ENCODE measurements at regions not wholly inside any gene's neighbourhood (a gene's known extent, or its start where the extent isn't known, plus 50 kb on each side); places are given as distances from the start of the nearest gene placed in this dataset.

- FAIRE-seq (no peak), DNase-seq (no peak), ATAC-seq (no peak)
- Histone ChIP-seq H3K4me1 (no peaks in the 10 kb centered on the region), H3K36me3 (no peaks in the 10 kb centered on the region), H3K27me3 (no peaks in the 10 kb centered on the region), H3K27ac (no peak overlapping the region), H3K9me3 (no peaks in the 10 kb centered on the region), H3K4me3 (no peak overlapping the region)
- TF ChIP-seq CTCF (IDR thresholded peaks at IDR 0.05), result no peak
- 73 to 79% methylated on average over 2 of the region's 2 CpGs for whole genome bisulfite sequencing, 2 donors
- intact Hi-C loops (cut with DNase I), result no loop called here
These were observed 346.2 kb upstream of the PRICKLE1 start for GRCh38 chr12:42935756-42936155.

DNA sequence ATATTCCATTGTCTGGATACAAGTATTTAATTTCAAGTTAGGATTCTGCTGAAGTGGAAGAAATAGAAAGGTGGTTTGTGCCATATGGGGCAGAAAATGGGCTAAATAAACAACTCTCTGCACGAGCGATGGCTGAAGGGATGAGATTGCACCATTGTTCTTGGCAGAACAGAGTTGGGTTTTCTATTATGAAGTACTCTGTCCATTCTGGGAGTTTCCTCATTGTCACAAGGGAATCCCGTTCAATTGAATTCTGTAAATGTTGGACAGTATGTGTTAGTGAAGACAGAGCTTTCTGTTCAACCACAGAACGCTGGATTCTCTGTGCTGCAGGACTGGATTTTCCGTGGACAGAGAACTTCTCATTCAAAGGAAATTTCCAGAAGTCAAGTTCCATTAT, 345.5 kb upstream of the PRICKLE1 start:
- Histone ChIP-seq H3K36me3 (no peaks in the 10 kb centered on the region), H3K9me3 (no peaks in the 10 kb centered on the region), H3K4me1 (no peaks in the 10 kb centered on the region), H3K27ac (no peak overlapping the region), H3K4me3 (no peak overlapping the region), H3K27me3 (no peaks in the 10 kb centered on the region)
- no peak for FAIRE-seq
- ATAC-seq, result no peak
- DNase-seq, result no peak
- WGBS, 2 donors, result 78 to 81% methylated on average over 5 of the region's 5 CpGs
- intact Hi-C loops (cut with DNase I), result no loop called here
- TF ChIP-seq CTCF (IDR thresholded peaks at IDR 0.05), result no peak

GRCh38 chr12:42933461-42934081, 344.0 kb upstream of the PRICKLE1 start:
- intact Hi-C loops (cut with DNase I), result no loop called here
- DNase-seq (no peak), FAIRE-seq (no peak), ATAC-seq (no peak)
- Histone ChIP-seq H3K27ac (no peak overlapping the region), H3K9me3 (no peaks in the 10 kb centered on the region), H3K27me3 (no peaks in the 10 kb centered on the region), H3K4me1 (no peaks in the 10 kb centered on the region), H3K4me3 (no peak overlapping the region), H3K36me3 (no peaks in the 10 kb centered on the region)
- TF ChIP-seq CTCF (IDR thresholded peaks at IDR 0.05), result no peak
- 60 to 64% methylated on average over 6 of the region's 6 CpGs for WGBS, 2 donors

GRCh38 chr12:42932936-42933335, 343.4 kb upstream of the PRICKLE1 start:
- Histone ChIP-seq H3K27me3 (no peaks in the 10 kb centered on the region), H3K4me3 (no peak overlapping the region), H3K27ac (no peak overlapping the region), H3K9me3 (no peaks in the 10 kb centered on the region), H3K36me3 (no peaks in the 10 kb centered on the region), H3K4me1 (no peaks in the 10 kb centered on the region)
- WGBS, 2 donors, result 77 to 81% methylated on average over 5 of the region's 5 CpGs
- TF ChIP-seq CTCF (IDR thresholded peaks at IDR 0.05), result no peak
- no peak for ATAC-seq
- intact Hi-C loops (cut with DNase I), result no loop called here
- DNase-seq, result no peak
- FAIRE-seq, result no peak

DNA sequence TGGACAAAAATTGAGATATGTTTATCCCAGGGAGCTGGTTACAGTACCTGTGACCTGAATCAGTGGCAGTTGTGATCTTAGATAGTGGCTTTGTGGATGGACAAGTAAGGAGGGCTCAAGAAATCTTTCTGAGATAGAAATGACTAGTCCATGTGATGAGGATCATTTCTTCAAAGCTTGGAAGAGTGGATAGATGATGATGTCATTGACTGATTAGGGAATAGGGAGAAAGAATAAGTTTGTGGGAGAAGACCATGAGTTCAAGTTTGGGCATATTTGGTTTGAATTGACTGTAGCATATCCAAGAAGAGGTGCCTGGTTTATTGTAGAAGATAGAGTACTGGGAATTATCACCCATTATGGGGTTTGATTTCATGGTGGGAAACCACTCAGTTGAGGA, 336.7 kb upstream of the PRICKLE1 start:
- no peak for DNase-seq
- no peak for TF ChIP-seq CTCF (IDR thresholded peaks at IDR 0.05)
- Histone ChIP-seq H3K9me3 (no peaks in the 10 kb centered on the region), H3K27ac (no peak overlapping the region), H3K4me3 (no peak overlapping the region), H3K36me3 (no peaks in the 10 kb centered on the region), H3K27me3 (no peaks in the 10 kb centered on the region), H3K4me1 (peaks cover 0 to 8% (median 0%) of the 10 kb centered on the region in 3 donors)
- intact Hi-C loops (cut with DNase I), result no loop called here
- FAIRE-seq, result no peak
- no peak for ATAC-seq
